Posterior vena cava (tissue), 2 donors: ENCODE measurements at regions not wholly inside any gene's neighbourhood (a gene's known extent, or its start where the extent isn't known, plus 50 kb on each side); places are given as distances from the start of the nearest gene placed in this dataset.

ENCODE experiments used
- DNase-seq: peaks from one replicate; pipeline ENCODE4 v3.0.0-alpha.2; 2020; ENCODE audit warnings: low spot score
- intact Hi-C, 2 donors: fragments of 100-400 bp; cut with DNase I; formaldehyde crosslinking; loops; one replicate each; pipeline versions ENCODE4 v1.14.1 to v1.14.2; 2022 to 2023
- donor health status: DM: yes; HTN: yes; CAD: no.
- donor health status: DM: yes; HTN: yes; CAD: no.

DNA sequence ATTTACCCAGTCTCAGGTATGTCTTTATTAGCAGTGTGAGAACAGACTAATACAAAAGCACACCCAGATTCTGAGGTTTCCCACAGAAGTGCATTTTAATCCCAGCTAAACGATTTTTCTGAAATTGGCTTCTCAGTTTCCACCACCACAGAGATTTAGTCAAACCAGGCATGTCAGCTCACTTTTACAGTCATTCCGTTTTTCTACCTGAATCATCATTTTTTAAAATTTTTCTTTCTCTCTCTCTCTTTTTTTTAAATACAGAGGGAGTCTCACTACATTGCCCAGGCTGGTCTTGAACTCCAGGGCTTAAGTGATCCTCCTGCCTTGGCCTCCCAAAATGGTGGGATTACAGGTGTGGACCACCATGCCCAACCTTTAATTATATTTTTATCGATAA is 389.1 kb downstream of the HAPSTR1 start:
- DNase-seq: no peak
- intact Hi-C loops: no loop called here

GRCh38 chr16:9481747-9482730 is 390.6 kb downstream of the HAPSTR1 start:
- DNase-seq: no peak
- intact Hi-C loops: no loop called here

DNA sequence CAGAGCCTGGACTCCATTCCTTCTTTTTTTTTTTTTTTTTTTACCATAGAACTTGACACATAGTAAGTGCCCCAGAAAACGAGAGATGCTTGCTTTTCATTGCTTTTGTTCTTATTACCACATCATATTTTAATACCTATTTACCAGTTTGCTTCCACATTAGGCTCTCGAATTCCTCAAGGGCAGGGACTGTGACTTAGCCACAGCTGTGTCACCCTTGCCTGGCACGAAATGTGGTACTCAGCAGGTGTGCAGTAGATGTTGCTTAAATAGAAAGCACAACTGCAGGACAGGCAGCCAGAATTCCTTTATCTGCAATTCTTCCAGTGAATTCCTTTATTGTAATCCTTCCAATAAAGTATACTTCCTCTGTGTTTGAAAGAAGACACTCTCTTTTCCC is 393.0 kb downstream of the HAPSTR1 start:
- intact Hi-C loops: no loop called here
- no peak for DNase-seq

DNA sequence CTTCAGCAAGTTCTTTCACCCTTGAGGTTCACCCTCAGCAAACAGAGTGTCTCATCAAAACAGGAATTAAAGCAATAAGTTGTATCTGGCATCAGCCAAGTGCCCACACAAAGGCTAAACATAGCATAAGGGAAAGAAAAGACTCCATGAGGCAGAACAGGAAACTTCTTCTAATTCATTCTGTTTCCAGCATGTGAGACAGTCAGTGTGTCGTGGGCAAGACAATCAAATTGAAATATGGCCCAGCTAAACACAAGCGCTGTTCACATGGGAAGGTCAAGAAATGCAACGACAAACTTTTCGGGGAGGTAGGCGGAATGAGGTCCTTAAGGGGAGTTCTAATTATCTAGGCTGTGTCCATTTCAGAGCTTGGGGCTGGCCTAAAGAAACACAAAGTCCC is 393.4 kb downstream of the HAPSTR1 start:
- no peak for DNase-seq

DNA sequence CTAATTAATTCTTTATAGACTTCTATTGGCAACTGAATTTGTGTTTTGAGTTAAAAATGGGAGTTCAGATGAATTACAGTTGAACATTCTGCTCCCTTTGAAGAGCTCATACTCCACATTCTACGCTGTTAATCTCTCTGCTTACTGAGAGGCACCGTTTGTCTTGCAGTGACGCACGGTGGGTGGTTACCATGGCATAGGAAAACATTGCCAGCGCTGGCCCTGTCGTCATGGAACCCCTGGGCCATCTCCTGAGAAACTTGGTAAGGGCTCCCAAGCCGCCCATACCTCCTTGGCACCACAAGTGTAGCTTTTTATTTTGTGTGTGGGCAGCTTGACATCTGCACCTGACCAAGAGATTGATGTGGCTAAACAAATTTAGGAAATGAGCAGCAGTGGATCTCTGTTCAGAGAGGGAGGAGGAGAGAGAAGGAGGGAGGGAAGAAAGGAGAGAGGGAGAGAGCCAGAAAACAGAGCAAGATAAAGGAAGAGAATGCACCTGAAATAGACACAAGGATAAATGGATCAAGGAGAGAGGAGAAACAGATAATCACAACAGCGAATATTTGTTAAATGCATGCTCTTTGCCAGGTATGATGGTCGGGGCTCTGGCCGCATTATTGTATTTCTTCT is 398.5 kb downstream of the HAPSTR1 start:
- no peak for DNase-seq
- intact Hi-C loops: no loop called here

More for the DNA sequence above, 393.4 kb downstream of the HAPSTR1 start:
- intact Hi-C loops: no loop called here

DNA sequence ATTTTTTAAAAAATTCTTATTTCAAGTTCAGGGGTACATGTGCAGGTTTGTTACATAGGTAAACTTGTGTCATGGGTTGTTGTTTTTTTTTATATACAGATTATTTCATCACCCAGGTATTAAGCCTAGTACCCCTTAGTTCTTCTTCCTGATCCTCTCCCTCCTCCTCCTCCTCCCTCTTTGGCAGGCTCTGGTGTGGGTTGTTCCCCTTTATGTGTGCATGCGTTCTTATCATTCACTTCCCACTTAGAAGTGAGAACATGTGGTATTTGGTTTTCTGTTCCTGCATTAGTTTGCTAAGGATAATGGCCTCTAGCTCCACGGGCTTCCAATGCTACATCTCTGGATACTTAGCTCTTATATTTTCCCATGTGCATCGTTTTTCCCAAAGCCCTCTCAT is 404.4 kb downstream of the HAPSTR1 start:
- intact Hi-C loops: no loop called here

DNA sequence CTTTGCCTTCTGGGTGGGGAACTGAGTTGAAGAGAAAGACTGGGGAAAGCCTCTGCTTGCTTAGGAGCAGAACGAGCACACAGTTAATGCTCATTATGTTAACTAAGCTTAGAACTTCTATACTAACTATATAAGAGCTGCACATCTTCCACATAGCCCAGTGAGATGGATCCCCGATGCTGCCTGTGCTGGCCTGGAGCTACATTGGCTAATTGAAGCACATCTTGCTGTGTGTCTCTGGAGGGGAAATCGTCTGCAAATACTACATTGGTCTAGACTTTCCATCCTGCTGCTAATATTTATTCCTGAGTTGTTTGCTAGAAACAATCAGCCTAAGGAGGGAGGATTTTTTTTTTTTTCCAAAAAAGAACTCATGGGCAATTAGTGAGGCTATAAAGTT is 406.3 kb downstream of the HAPSTR1 start:
- intact Hi-C loops: no loop called here
- no peak for DNase-seq

More for the DNA sequence above, 404.4 kb downstream of the HAPSTR1 start:
- DNase-seq: no peak

GRCh38 chr16:9499941-9500593 is 408.6 kb downstream of the HAPSTR1 start:
- DNase-seq: no peak
- intact Hi-C loops: no loop called here

GRCh38 chr16:9500872-9501271 is 409.4 kb downstream of the HAPSTR1 start:
- DNase-seq: no peak
- intact Hi-C loops: no loop called here

GRCh38 chr16:9503251-9503984 is 412.0 kb downstream of the HAPSTR1 start:
- no peak for DNase-seq
- intact Hi-C loops: no loop called here

DNA sequence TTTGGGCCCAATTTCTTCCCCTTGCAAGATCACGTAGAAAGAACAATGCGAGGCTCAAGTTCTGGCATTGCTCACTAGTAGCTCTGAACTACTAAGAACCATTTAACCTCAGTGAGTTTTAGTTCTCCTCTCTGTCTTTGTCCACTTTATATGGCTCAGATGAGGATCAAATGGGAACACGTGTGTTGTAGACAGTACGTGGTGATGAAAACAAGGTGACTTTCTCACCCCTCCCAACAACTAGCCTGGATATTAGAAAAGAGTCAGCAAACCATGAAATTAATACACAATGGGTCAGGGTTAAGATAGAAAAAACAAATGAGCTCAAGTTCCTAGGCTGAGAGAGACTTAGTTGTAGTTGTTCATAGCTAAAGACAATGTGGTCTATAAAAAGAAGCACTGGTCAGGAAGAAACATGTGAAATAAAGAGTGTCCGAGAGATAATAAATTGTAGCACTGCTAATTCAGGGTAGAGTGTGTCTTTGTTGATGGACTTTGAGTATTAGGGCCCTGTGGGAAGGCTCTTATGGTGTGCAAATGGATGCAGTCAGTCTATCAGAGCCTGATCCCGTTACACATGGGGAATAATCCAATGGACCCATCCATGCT is 417.0 kb downstream of the HAPSTR1 start:
- no peak for DNase-seq
- intact Hi-C loops: no loop called here

GRCh38 chr16:9509663-9510062 is 418.2 kb downstream of the HAPSTR1 start:
- intact Hi-C loops: no loop called here
- no peak for DNase-seq

GRCh38 chr16:9511389-9511788 is 419.9 kb downstream of the HAPSTR1 start:
- intact Hi-C loops: no loop called here
- DNase-seq: no peak

GRCh38 chr16:9516444-9516843 is 425.0 kb downstream of the HAPSTR1 start:
- no peak for DNase-seq
- intact Hi-C loops: no loop called here

GRCh38 chr16:9518051-9518450 is 426.6 kb downstream of the HAPSTR1 start:
- DNase-seq: peak; percentile 82
- intact Hi-C loops: no loop called here

GRCh38 chr16:9518581-9518980 is 427.1 kb downstream of the HAPSTR1 start:
- intact Hi-C loops: no loop called here
- no peak for DNase-seq

- no peak for DNase-seq
- intact Hi-C loops: no loop called here
Measured at GRCh38 chr16:9521749-9522370, 430.4 kb downstream of the HAPSTR1 start.

DNA sequence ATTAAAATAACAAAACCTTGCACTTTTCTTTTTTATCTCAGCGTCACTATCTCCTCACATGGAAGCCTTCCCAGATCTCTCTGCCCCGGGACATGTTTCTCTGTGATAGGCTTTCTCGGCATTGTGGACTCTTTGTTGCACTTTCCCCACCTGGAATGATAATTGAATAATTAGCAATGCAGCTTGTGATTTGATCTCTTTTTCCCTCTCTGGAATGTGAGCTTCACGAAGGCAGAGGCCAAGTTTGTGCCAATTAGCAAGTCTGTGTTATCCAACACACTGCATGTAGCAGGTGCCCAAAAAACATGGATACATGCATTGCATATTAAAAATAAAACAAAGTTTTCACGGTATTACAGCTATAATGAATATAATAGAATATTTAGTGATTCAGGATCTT is 431.2 kb downstream of the HAPSTR1 start:
- intact Hi-C loops: no loop called here

DNA sequence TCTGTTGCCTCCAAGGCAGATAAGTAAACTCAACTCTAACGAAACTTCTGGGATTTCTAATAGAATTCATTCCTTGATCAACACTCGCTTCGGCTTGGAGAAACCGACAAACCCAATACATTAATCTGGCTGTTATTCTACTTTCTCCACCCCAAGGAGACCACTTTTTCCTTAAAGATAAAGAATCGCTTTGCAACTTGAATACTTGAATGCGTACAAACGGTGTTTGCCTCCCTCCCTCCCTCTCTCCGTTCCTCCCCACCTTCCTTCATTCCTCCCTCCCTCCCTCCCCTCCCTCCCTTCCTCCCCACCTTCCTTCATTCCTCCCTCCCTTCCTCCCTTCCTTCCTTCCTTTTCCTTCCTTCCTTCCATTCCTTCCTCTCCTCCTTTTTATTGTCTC is 432.6 kb downstream of the HAPSTR1 start:
- intact Hi-C loops: no loop called here
- no peak for DNase-seq

More for the DNA sequence above, 431.2 kb downstream of the HAPSTR1 start:
- no peak for DNase-seq
